Neuronal stem cell (in vitro differentiated cells): ENCODE measurements at regions not wholly inside any gene's neighbourhood (a gene's known extent, or its start where the extent isn't known, plus 50 kb on each side); places are given as distances from the start of the nearest gene placed in this dataset.
"Not testable (repeated sequence)": the region's sequence is repeated elsewhere in the genome, so short reads cannot be mapped to it uniquely, and the experiment has no call there.

Experiments used
- DNase-seq: peaks from one replicate; pipeline ENCODE4 v3.0.0-alpha.2; 2013; ENCODE audit warnings: low spot score
- H2AFZ ChIP-seq: one replicate; pipeline ENCODE4 v1.6.1; 2013; ENCODE audit warnings: mild to moderate bottlenecking, low read length, inconsistent platforms
- H2AK5ac ChIP-seq: 2 replicates; pipeline ENCODE4 v1.6.1; 2013; ENCODE audit warnings: low read depth, mild to moderate bottlenecking, inconsistent platforms, low read length, moderate library complexity, mixed read lengths
- H2BK120ac ChIP-seq: 2 replicates; pipeline ENCODE4 v1.6.1; 2013; ENCODE audit warnings: low read depth, mild to moderate bottlenecking, inconsistent platforms, low read length, moderate library complexity, mixed read lengths
- H2BK12ac ChIP-seq: one replicate; pipeline ENCODE4 v1.6.1; 2013; ENCODE audit warnings: low read length, inconsistent platforms
- H2BK15ac ChIP-seq: 2 replicates; pipeline ENCODE4 v1.6.1; 2013; ENCODE audit warnings: mild to moderate bottlenecking, low read length, inconsistent platforms, mixed read lengths
- H2BK5ac ChIP-seq: one replicate; pipeline ENCODE4 v1.6.1; 2013; ENCODE audit warnings: inconsistent platforms, mild to moderate bottlenecking, low read length, moderate library complexity
- H3K14ac ChIP-seq: one replicate; pipeline ENCODE4 v1.6.1; 2013; ENCODE audit warnings: low read length, inconsistent platforms
- H3K18ac ChIP-seq: 2 replicates; pipeline ENCODE4 v1.6.1; 2013; ENCODE audit warnings: low read length, inconsistent platforms
- H3K23ac ChIP-seq: 2 replicates; pipeline ENCODE4 v1.6.1; 2013; ENCODE audit warnings: low read depth, mild to moderate bottlenecking, mixed read lengths, low read length, inconsistent platforms; ENCODE audit not compliant: poor library complexity
- H3K27ac ChIP-seq: replicated peaks from 3 replicates; pipeline ENCODE4 v1.5.1; 2013; ENCODE audit warnings: low read length, inconsistent platforms
- H3K27me3 ChIP-seq, 3 experiments: 2 replicates each; pipeline ENCODE4 v1.6.1; 2013; ENCODE audit warnings: low read length in 3 of 3, mild to moderate bottlenecking in 2 of 3, inconsistent platforms in 1 of 3, low read depth in 1 of 3, mixed read lengths in 1 of 3, moderate library complexity in 1 of 3; ENCODE audit not compliant: control insufficient read depth in 3 of 3, insufficient read depth in 3 of 3
- H3K36me3 ChIP-seq, 2 donors: replicated peaks in 1 of 2; 2 replicates each; pipeline ENCODE4 v1.6.1; 2013; ENCODE audit warnings: low read length in 2 of 2; ENCODE audit not compliant: control insufficient read depth in 2 of 2, insufficient read depth in 2 of 2
- H3K4ac ChIP-seq: 2 replicates; pipeline ENCODE4 v1.6.1; 2013; ENCODE audit warnings: inconsistent platforms, mild to moderate bottlenecking, low read length, moderate library complexity
- H3K4me1 ChIP-seq, 2 donors: 1 replicate in 1 of 2; 2 replicates in 1 of 2; pipeline ENCODE4 v1.6.1; 2013; ENCODE audit warnings: low read length in 2 of 2, low read depth in 1 of 2; ENCODE audit not compliant: control insufficient read depth in 2 of 2, insufficient read depth in 1 of 2
- H3K4me2 ChIP-seq: one replicate; pipeline ENCODE4 v1.6.1; 2013; ENCODE audit warnings: mild to moderate bottlenecking, low read length, inconsistent platforms; ENCODE audit not compliant: insufficient read depth, poor library complexity, severe bottlenecking
- H3K4me3 ChIP-seq, 2 donors: 2 replicates each; pipeline ENCODE4 v1.5.1; 2013; ENCODE audit warnings: low read length in 2 of 2, mild to moderate bottlenecking in 2 of 2, inconsistent platforms in 1 of 2, moderate library complexity in 1 of 2
- H3K79me1 ChIP-seq: one replicate; pipeline ENCODE4 v1.6.1; 2013; ENCODE audit warnings: low read depth, mild to moderate bottlenecking, inconsistent platforms, low read length, moderate library complexity
- H3K9ac ChIP-seq: one replicate; pipeline ENCODE4 v1.6.1; 2013; ENCODE audit warnings: mild to moderate bottlenecking, low read depth, low read length, inconsistent platforms; ENCODE audit not compliant: poor library complexity
- H3K9me3 ChIP-seq, 2 donors: replicated peaks in 1 of 2; 2 replicates each; pipeline versions ENCODE3 to v1.6.1; 2013; ENCODE audit warnings: low read length in 2 of 2, mild to moderate bottlenecking in 2 of 2, inconsistent platforms in 1 of 2, low read depth in 1 of 2, mixed read lengths in 1 of 2, moderate library complexity in 1 of 2; ENCODE audit not compliant: control insufficient read depth in 2 of 2, insufficient read depth in 1 of 2
- H4K8ac ChIP-seq: one replicate; pipeline ENCODE4 v1.6.1; 2013; ENCODE audit warnings: low read depth, mild to moderate bottlenecking, inconsistent platforms, low read length, moderate library complexity
- H4K91ac ChIP-seq: one replicate; pipeline ENCODE4 v1.6.1; 2013; ENCODE audit warnings: low read length, low read depth, mild to moderate bottlenecking, inconsistent platforms; ENCODE audit not compliant: poor library complexity
- WGBS, 2 donors: extraction: QIAGEN DNeasy Blood & Tissue Kit; methylation state at CpG; one replicate each; pipeline ENCODE4 v1.1.7; 2013; ENCODE audit warnings: missing lambda C conversion rate in 2 of 2, mixed read lengths in 1 of 2; ENCODE audit not compliant: insufficient read length in 2 of 2, insufficient replicate concordance in 1 of 2; ENCODE audit errors: extremely low coverage in 2 of 2; 5-methylcytosine and 5-hydroxymethylcytosine counted together

GRCh38 chrX:47776292-47777006 is 60.3 kb upstream of the ZNF81 start:
- Histone ChIP-seq H4K91ac (no peak overlapping the region), H3K27me3 (no peaks in the 10 kb centered on the region), H3K18ac (no peak overlapping the region), H3K4ac (no peak overlapping the region), H3K9ac (no peak overlapping the region), H3K4me3 (no peak overlapping the region), H2AK5ac (no peak overlapping the region), H3K4me1 (no peaks in the 10 kb centered on the region), H3K23ac (no peak overlapping the region), H3K14ac (no peak overlapping the region), H2BK120ac (no peak overlapping the region), H2BK12ac (no peak overlapping the region), H3K79me1 (no peaks in the 10 kb centered on the region), H2AFZ (no peak overlapping the region), H2BK15ac (no peak overlapping the region), H3K9me3 (no peaks in the 10 kb centered on the region), H2BK5ac (no peak overlapping the region), H4K8ac (no peak overlapping the region), H3K36me3 (no peaks in the 10 kb centered on the region), H3K4me2 (no peak overlapping the region), H3K27ac (no peak overlapping the region)
- no peak for DNase-seq
- WGBS, 2 donors = no CpG with 5 or more reads among the region's 4 CpGs

GRCh38 chrX:47772764-47773163 is 63.9 kb upstream of the ZNF81 start:
- no peak overlapping the region for H4K91ac ChIP-seq
- H2BK5ac ChIP-seq = no peak overlapping the region
- no CpG with 5 or more reads among the region's 2 CpGs for WGBS, 2 donors
- H2AFZ ChIP-seq = no peak overlapping the region
- no peak overlapping the region for H3K4me2 ChIP-seq
- H2BK120ac ChIP-seq = no peak overlapping the region
- H3K79me1 ChIP-seq = no peaks in the 10 kb centered on the region
- H3K14ac ChIP-seq = no peak overlapping the region
- H3K9ac ChIP-seq = no peak overlapping the region
- no peak for DNase-seq
- no peak overlapping the region for H3K27ac ChIP-seq
- H4K8ac ChIP-seq = no peak overlapping the region
- no peaks in the 10 kb centered on the region for H3K27me3 ChIP-seq
- no peak overlapping the region for H3K23ac ChIP-seq
- H3K9me3 ChIP-seq = no peaks in the 10 kb centered on the region
- no peak overlapping the region for H3K4me3 ChIP-seq
- H3K4ac ChIP-seq = no peak overlapping the region
- H2BK12ac ChIP-seq = no peak overlapping the region
- H3K36me3 ChIP-seq = no peaks in the 10 kb centered on the region
- H2AK5ac ChIP-seq = no peak overlapping the region
- no peak overlapping the region for H3K18ac ChIP-seq
- H3K4me1 ChIP-seq = no peaks in the 10 kb centered on the region
- H2BK15ac ChIP-seq = no peak overlapping the region

GRCh38 chrX:47771473-47771872 is 65.2 kb upstream of the ZNF81 start:
- Histone ChIP-seq H2BK120ac (no peak overlapping the region), H2BK15ac (no peak overlapping the region), H2BK12ac (no peak overlapping the region), H4K8ac (no peak overlapping the region), H3K9me3 (no peaks in the 10 kb centered on the region), H3K9ac (no peak overlapping the region), H3K4me1 (no peaks in the 10 kb centered on the region), H2AK5ac (no peak overlapping the region), H3K14ac (no peak overlapping the region), H3K18ac (no peak overlapping the region), H3K4me2 (no peak overlapping the region), H3K79me1 (no peaks in the 10 kb centered on the region), H3K27ac (no peak overlapping the region), H3K27me3 (no peaks in the 10 kb centered on the region), H3K23ac (no peak overlapping the region), H3K36me3 (no peaks in the 10 kb centered on the region), H2AFZ (no peak overlapping the region), H3K4me3 (no peak overlapping the region), H3K4ac (no peak overlapping the region), H2BK5ac (no peak overlapping the region), H4K91ac (no peak overlapping the region)
- DNase-seq = no peak
- no CpG with 5 or more reads among the region's 1 CpG for WGBS, 2 donors

- H2BK120ac ChIP-seq, H3K27me3 ChIP-seq, H2BK15ac ChIP-seq, H3K79me1 ChIP-seq, H3K4me1 ChIP-seq, H3K18ac ChIP-seq, H2AK5ac ChIP-seq, H3K9ac ChIP-seq, H3K9me3 ChIP-seq, H2AFZ ChIP-seq, H2BK12ac ChIP-seq, H3K4ac ChIP-seq, DNase-seq, H3K14ac ChIP-seq, H3K36me3 ChIP-seq, H3K27ac ChIP-seq, H3K23ac ChIP-seq, H3K4me2 ChIP-seq, H4K91ac ChIP-seq, H4K8ac ChIP-seq, H3K4me3 ChIP-seq, H2BK5ac ChIP-seq: not testable (repeated sequence)
- WGBS, 2 donors = no CpG with 5 or more reads among the region's 1 CpG
These were observed 73.9 kb upstream of the ZNF81 start for GRCh38 chrX:47762826-47763225.
